Endothelial cell of umbilical vein (primary cell): ENCODE measurements at regions not wholly inside any gene's neighbourhood (a gene's known extent, or its start where the extent isn't known, plus 50 kb on each side); places are given as distances from the start of the nearest gene placed in this dataset.

ENCODE experiments used
- BruUV-seq: library from RNA; stranded (reverse); fragments of 400-500 nt; replicated peaks from 2 replicates; lab custom pipeline; 2021; lab: Mats Ljungman, UMichigan
- CTCF ChIA-PET: fragments of 300-600, 350-600 bp; sonication (Branson Sonifier 250); formaldehyde crosslinking; loops from one replicate; lab custom pipeline; 2021; ENCODE audit warnings: antibody characterized with exemption, inconsistent platforms; lab: Charles Lee
- POLR2A ChIA-PET: fragments of 300-600, 350-600 bp; sonication (Branson Sonifier 250); formaldehyde crosslinking; loops from one replicate; lab custom pipeline; 2021; ENCODE audit warnings: antibody characterized with exemption, inconsistent platforms; lab: Charles Lee
- DNase-seq: peaks from one replicate; pipeline ENCODE4 v3.0.0-alpha.2; 2011; ENCODE audit warnings: low read depth, low spot score
- FAIRE-seq: peaks from 2 replicates; lab custom pipeline; 2011; peaks lifted over from hg19 to GRCh38; lab: Jason Lieb, UNC
- H2AFZ ChIP-seq: 2 replicates; pipeline ENCODE4 v1.6.0; 2012; ENCODE audit warnings: low read depth, low read length, control low read depth, inconsistent platforms
- H3K27ac ChIP-seq: 2 replicates; pipeline ENCODE4 v1.5.1; 2011; ENCODE audit warnings: low read depth, mild to moderate bottlenecking, control low read depth, low read length, moderate library complexity; ENCODE audit not compliant: insufficient read depth
- H3K27me3 ChIP-seq, 2 experiments: 2 replicates each; pipeline versions ENCODE4 v1.6.0 to v1.6.1; 2011; ENCODE audit warnings: low read length in 2 of 2, mixed read lengths in 1 of 2; ENCODE audit not compliant: control insufficient read depth in 2 of 2, insufficient read depth in 2 of 2
- H3K36me3 ChIP-seq, 2 experiments: 2 replicates in 1 of 2; 3 replicates in 1 of 2; pipeline ENCODE4 v1.5.1; 2011; ENCODE audit warnings: low read length in 2 of 2, mild to moderate bottlenecking in 1 of 2, moderate library complexity in 1 of 2; ENCODE audit not compliant: control insufficient read depth in 2 of 2, insufficient read depth in 2 of 2; ENCODE audit errors: extremely low read depth in 1 of 2
- H3K4me1 ChIP-seq: 3 replicates; pipeline ENCODE4 v1.5.1; 2011; ENCODE audit warnings: mild to moderate bottlenecking, low read length; ENCODE audit not compliant: control insufficient read depth, insufficient read depth; ENCODE audit errors: extremely low read depth
- H3K4me2 ChIP-seq: 2 replicates; pipeline ENCODE4 v1.6.1; 2011; ENCODE audit warnings: low read length, control low read depth, mixed read lengths; ENCODE audit not compliant: insufficient read depth
- H3K4me3 ChIP-seq, 3 experiments: fragments of 200-600 bp in 1 of 3; sonication (generic), shearing (Covaris generic) in 1 of 3; replicated peaks in 1 of 3; 2 replicates each; pipeline ENCODE4 v1.5.1; 2011 to 2016; ENCODE audit warnings: control low read depth in 3 of 3, low read length in 3 of 3, mild to moderate bottlenecking in 2 of 3, inconsistent platforms in 1 of 3, low read depth in 1 of 3, moderate library complexity in 1 of 3; ENCODE audit not compliant: insufficient read depth in 1 of 3
- H3K79me2 ChIP-seq: 2 replicates; pipeline ENCODE4 v1.6.0; 2012; ENCODE audit warnings: low read length, inconsistent platforms; ENCODE audit not compliant: control insufficient read depth, insufficient read depth
- H3K9ac ChIP-seq: replicated peaks from 2 replicates; pipeline ENCODE3; 2011; ENCODE audit warnings: low read length, control low read depth; ENCODE audit not compliant: insufficient read depth; ENCODE audit errors: extremely low read depth
- H3K9me1 ChIP-seq: replicated peaks from 3 replicates; pipeline ENCODE4 v1.6.0; 2011; ENCODE audit warnings: mild to moderate bottlenecking, low read length; ENCODE audit not compliant: control insufficient read depth, insufficient read depth; ENCODE audit errors: extremely low read depth
- H3K9me3 ChIP-seq: replicated peaks from 2 replicates; pipeline ENCODE4 v1.5.1; 2012; ENCODE audit warnings: low read length, inconsistent platforms; ENCODE audit not compliant: control insufficient read depth, insufficient read depth
- H4K20me1 ChIP-seq: replicated peaks from 2 replicates; pipeline ENCODE3; 2011; ENCODE audit warnings: mild to moderate bottlenecking, low read length; ENCODE audit not compliant: control insufficient read depth, insufficient read depth; ENCODE audit errors: extremely low read depth
- EZH2 ChIP-seq: IDR thresholded peaks from 2 replicates; pipeline ENCODE4 v1.6.1; 2012; ENCODE audit warnings: borderline replicate concordance, low read depth, mild to moderate bottlenecking, moderate library complexity, low read length, inconsistent platforms; ENCODE audit not compliant: severe bottlenecking
- FOS ChIP-seq: IDR thresholded peaks from 2 replicates; pipeline ENCODE4 v1.6.1; 2011; ENCODE audit warnings: mild to moderate bottlenecking, low read length, moderate library complexity, borderline replicate concordance; ENCODE audit not compliant: insufficient read depth
- GATA2 ChIP-seq: IDR thresholded peaks from 2 replicates; pipeline ENCODE4 v1.7.0; 2011; ENCODE audit warnings: low read depth, mild to moderate bottlenecking, moderate library complexity, mixed read lengths, low read length; ENCODE audit not compliant: insufficient read length, insufficient read depth
- JUN ChIP-seq: IDR thresholded peaks from 2 replicates; pipeline ENCODE4 v1.6.1; 2011; ENCODE audit warnings: borderline replicate concordance, low read depth; ENCODE audit not compliant: insufficient read length, insufficient read depth
- MYC ChIP-seq: IDR thresholded peaks from one replicate; pipeline ENCODE4 v1.6.1; 2011; ENCODE audit warnings: mild to moderate bottlenecking, low read depth, low read length
- POLR2A ChIP-seq: IDR thresholded peaks from 2 replicates; pipeline ENCODE4 v1.6.1; 2012; ENCODE audit warnings: low read depth, mild to moderate bottlenecking, control low read depth, low read length
- POLR2AphosphoS5 ChIP-seq: IDR thresholded peaks from 2 replicates; pipeline ENCODE4 v1.6.1; 2012; ENCODE audit warnings: low read depth, mild to moderate bottlenecking, control low read depth, low read length, moderate library complexity; ENCODE audit not compliant: insufficient read depth
- dilution Hi-C: fragments of 300-500 bp; cut with MboI; formaldehyde crosslinking; loops from one replicate; pipeline ENCODE4 v1.15.0; 2019; ENCODE audit warnings: low sequenced_read_pairs; ENCODE audit not compliant: extremely low pct_ligation_motif_present
- intact Hi-C: fragments of 100-400 bp; cut with micrococcal nuclease; formaldehyde crosslinking; loops from one replicate; pipeline ENCODE4 v1.10.0; 2022
- TF ChIP-seq, protein P1 (sequence below), 2 donors: IDR thresholded peaks; 1 replicate in 1 of 2; 2 replicates in 1 of 2; pipeline ENCODE4 v1.5.1; 2011; ENCODE audit warnings: low read length in 2 of 2, mild to moderate bottlenecking in 2 of 2, moderate library complexity in 2 of 2, control low read depth in 1 of 2, inconsistent platforms in 1 of 2, low read depth in 1 of 2; ENCODE audit not compliant: insufficient read depth in 1 of 2; ENCODE audit errors: extremely low read depth in 1 of 2
- TF ChIP-seq, protein P2 (sequence below): IDR thresholded peaks from 2 replicates; pipeline ENCODE4 v1.6.1; 2011; ENCODE audit not compliant: insufficient read depth, insufficient read length

DNA sequence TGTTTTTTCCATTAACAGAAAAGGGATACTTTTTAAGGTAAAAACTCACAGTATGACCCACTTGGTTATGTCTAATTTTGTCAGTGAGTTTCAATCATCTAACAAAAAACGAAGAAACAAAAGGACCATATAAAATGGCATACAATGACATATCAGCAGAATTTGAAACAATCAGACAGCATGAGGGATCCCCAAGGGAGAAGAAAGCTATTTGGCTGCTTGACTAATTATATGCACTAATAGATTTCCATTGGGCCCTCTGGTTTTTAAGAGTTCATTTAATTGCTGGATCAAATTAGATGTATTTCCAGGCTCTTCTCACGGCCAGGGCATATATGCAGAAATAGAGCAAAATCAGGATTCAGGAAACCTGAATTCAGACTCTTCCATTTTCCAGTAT lies 376.4 kb upstream of the GBE1 start:
- dilution Hi-C loops, result no loop called here
- H3K27ac ChIP-seq, result no peak overlapping the region
- no peaks in the 10 kb centered on the region for H3K9me1 ChIP-seq
- H3K9ac ChIP-seq, result no peak overlapping the region
- no peak overlapping the region for H2AFZ ChIP-seq
- ChIA-PET CTCF (no interaction called here), POLR2A (no interaction called here)
- no peaks in the 10 kb centered on the region for H3K79me2 ChIP-seq
- no peaks in the 10 kb centered on the region for H3K4me1 ChIP-seq
- no peaks in the 10 kb centered on the region for H3K27me3 ChIP-seq
- intact Hi-C loops, result no loop called here
- no TSS peak for BruUV-seq
- no peak for FAIRE-seq
- H3K4me2 ChIP-seq, result no peak overlapping the region
- no peak overlapping the region for H3K4me3 ChIP-seq
- no peaks in the 10 kb centered on the region for H3K9me3 ChIP-seq
- H3K36me3 ChIP-seq, result no peaks in the 10 kb centered on the region
- no peaks in the 10 kb centered on the region for H4K20me1 ChIP-seq
- TF ChIP-seq, protein P1, sequence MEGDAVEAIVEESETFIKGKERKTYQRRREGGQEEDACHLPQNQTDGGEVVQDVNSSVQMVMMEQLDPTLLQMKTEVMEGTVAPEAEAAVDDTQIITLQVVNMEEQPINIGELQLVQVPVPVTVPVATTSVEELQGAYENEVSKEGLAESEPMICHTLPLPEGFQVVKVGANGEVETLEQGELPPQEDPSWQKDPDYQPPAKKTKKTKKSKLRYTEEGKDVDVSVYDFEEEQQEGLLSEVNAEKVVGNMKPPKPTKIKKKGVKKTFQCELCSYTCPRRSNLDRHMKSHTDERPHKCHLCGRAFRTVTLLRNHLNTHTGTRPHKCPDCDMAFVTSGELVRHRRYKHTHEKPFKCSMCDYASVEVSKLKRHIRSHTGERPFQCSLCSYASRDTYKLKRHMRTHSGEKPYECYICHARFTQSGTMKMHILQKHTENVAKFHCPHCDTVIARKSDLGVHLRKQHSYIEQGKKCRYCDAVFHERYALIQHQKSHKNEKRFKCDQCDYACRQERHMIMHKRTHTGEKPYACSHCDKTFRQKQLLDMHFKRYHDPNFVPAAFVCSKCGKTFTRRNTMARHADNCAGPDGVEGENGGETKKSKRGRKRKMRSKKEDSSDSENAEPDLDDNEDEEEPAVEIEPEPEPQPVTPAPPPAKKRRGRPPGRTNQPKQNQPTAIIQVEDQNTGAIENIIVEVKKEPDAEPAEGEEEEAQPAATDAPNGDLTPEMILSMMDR (IDR thresholded peaks at IDR 0.05; ENCODE audit: extremely low read depth in 1 of 2, insufficient read depth in 1 of 2, low read depth in 1 of 2, low read length in 2 of 2), result no peak
- TF ChIP-seq POLR2A (no peak), JUN (no peak), MYC (no peak), GATA2 (no peak), FOS (no peak), EZH2 (no peak), POLR2AphosphoS5 (no peak)
- TF ChIP-seq, protein P2, sequence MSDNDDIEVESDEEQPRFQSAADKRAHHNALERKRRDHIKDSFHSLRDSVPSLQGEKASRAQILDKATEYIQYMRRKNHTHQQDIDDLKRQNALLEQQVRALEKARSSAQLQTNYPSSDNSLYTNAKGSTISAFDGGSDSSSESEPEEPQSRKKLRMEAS, result no peak
- DNase-seq, result no peak
